ENCODE measurements at regions not wholly inside any gene's neighbourhood (a gene's known extent, or its start where the extent isn't known, plus 50 kb on each side); places are given as distances from the start of the nearest gene placed in this dataset.

DNA sequence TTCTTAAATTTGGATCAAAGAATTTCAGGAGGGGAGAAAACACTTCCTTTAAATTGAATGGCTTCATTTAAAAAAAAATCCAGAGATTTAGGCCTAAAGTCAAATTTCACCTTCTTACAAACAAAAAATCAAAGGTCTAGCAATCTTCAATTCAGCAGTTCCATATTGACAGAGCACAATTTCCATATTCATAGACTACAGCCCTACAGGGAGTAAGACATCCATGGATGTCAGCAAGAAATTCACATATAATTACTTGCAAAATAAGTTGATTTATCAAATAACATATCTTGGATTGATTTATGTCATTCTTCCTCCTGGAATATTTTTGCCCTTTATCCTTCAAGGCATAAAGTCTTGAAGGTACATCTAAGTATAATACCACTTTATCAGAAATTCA, 103.4 kb downstream of the CNTN3 start:
- TF ChIP-seq, protein P1, sequence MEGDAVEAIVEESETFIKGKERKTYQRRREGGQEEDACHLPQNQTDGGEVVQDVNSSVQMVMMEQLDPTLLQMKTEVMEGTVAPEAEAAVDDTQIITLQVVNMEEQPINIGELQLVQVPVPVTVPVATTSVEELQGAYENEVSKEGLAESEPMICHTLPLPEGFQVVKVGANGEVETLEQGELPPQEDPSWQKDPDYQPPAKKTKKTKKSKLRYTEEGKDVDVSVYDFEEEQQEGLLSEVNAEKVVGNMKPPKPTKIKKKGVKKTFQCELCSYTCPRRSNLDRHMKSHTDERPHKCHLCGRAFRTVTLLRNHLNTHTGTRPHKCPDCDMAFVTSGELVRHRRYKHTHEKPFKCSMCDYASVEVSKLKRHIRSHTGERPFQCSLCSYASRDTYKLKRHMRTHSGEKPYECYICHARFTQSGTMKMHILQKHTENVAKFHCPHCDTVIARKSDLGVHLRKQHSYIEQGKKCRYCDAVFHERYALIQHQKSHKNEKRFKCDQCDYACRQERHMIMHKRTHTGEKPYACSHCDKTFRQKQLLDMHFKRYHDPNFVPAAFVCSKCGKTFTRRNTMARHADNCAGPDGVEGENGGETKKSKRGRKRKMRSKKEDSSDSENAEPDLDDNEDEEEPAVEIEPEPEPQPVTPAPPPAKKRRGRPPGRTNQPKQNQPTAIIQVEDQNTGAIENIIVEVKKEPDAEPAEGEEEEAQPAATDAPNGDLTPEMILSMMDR (IDR thresholded peaks at IDR 0.05) = no peak
- no peak for TF ChIP-seq POLR2A (IDR thresholded peaks at IDR 0.05)

All from breast epithelium (tissue), 3 donors.